ENCODE measurements at regions not wholly inside any gene's neighbourhood (a gene's known extent, or its start where the extent isn't known, plus 50 kb on each side); places are given as distances from the start of the nearest gene placed in this dataset.

DNA sequence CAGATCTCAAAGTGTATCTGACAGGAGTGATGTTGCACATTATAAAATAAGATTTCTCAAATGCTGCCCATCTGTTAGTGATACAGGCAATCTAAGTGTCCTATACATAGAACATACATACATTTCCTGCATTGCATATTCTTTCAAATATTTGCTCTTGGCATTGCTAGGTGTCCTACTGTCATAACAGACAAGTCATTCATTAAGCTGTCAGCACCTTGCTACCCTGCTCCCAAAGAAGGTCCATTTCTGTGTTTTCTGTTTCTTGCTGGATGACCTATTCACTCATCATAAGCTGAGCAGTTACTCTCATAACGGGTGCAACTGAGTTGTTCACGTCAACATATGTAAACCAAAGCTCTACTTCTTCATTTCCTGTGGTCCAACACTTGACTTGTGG, 719.0 kb downstream of the KCNJ2 start:
- Histone ChIP-seq H3K79me2 (ENCODE audit: control insufficient read depth, insufficient read depth, low read length) (no peaks in the 10 kb centered on the region), H4K20me1 (replicated peaks; ENCODE audit: control insufficient read depth, extremely low read depth, insufficient read depth, low read length) (no peaks in the 10 kb centered on the region), H3K9ac (replicated peaks; ENCODE audit: extremely low read depth, insufficient read depth, low read length) (no peak overlapping the region), H3K4me1 (ENCODE audit: control insufficient read depth, extremely low read depth, insufficient read depth, low read length) (no peaks in the 10 kb centered on the region), H3K4me2 (ENCODE audit: insufficient read depth, low read length) (no peak overlapping the region), H3K4me3 (replicated peaks in 1 of 3; ENCODE audit: insufficient read depth in 1 of 3, low read depth in 1 of 3, low read length in 3 of 3) (no peak overlapping the region), H3K9me1 (replicated peaks; ENCODE audit: control insufficient read depth, extremely low read depth, insufficient read depth, low read length) (no peaks in the 10 kb centered on the region), H3K27ac (ENCODE audit: insufficient read depth, low read depth, low read length) (no peak overlapping the region), H3K9me3 (replicated peaks; ENCODE audit: control insufficient read depth, insufficient read depth, low read length) (no peaks in the 10 kb centered on the region), H3K27me3 (ENCODE audit: control insufficient read depth in 2 of 2, insufficient read depth in 2 of 2, low read length in 2 of 2) (no peaks in the 10 kb centered on the region), H2AFZ (ENCODE audit: low read depth, low read length) (no peak overlapping the region), H3K36me3 (ENCODE audit: control insufficient read depth in 2 of 2, extremely low read depth in 1 of 2, insufficient read depth in 2 of 2, low read length in 2 of 2) (no peaks in the 10 kb centered on the region)
- FAIRE-seq (no peak), DNase-seq (ENCODE audit: low read depth, low spot score) (no peak)
- dilution Hi-C loops (cut with MboI; ENCODE audit: extremely low pct_ligation_motif_present, low sequenced_read_pairs), result no loop called here
- ChIA-PET POLR2A (no interaction called here), CTCF (no interaction called here)
- TF ChIP-seq POLR2A (IDR thresholded peaks at IDR 0.05; ENCODE audit: low read depth, low read length), result no peak
- TF ChIP-seq GATA2 (IDR thresholded peaks at IDR 0.05; ENCODE audit: insufficient read depth, insufficient read length, low read depth, low read length), result no peak
- TF ChIP-seq EZH2 (IDR thresholded peaks at IDR 0.05; ENCODE audit: borderline replicate concordance, low read depth, low read length, severe bottlenecking), result no peak
- TF ChIP-seq POLR2AphosphoS5 (IDR thresholded peaks at IDR 0.05; ENCODE audit: insufficient read depth, low read depth, low read length), result no peak
- TF ChIP-seq FOS (IDR thresholded peaks at IDR 0.05; ENCODE audit: borderline replicate concordance, insufficient read depth, low read length), result no peak
- TF ChIP-seq, protein P1, sequence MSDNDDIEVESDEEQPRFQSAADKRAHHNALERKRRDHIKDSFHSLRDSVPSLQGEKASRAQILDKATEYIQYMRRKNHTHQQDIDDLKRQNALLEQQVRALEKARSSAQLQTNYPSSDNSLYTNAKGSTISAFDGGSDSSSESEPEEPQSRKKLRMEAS (IDR thresholded peaks at IDR 0.05; ENCODE audit: insufficient read depth, insufficient read length), result no peak
- TF ChIP-seq JUN (IDR thresholded peaks at IDR 0.05; ENCODE audit: borderline replicate concordance, insufficient read depth, insufficient read length, low read depth), result no peak
- TF ChIP-seq MYC (IDR thresholded peaks at IDR 0.05; ENCODE audit: low read depth, low read length), result no peak
- TF ChIP-seq CTCF (IDR thresholded peaks at IDR 0.05; ENCODE audit: extremely low read depth in 1 of 2, insufficient read depth in 1 of 2, low read depth in 1 of 2, low read length in 2 of 2), result no peak
- BruUV-seq (replicated peaks), result no TSS peak
- intact Hi-C loops (cut with micrococcal nuclease), result no loop called here

Data from endothelial cell of umbilical vein (primary cell).